C1 segment of cervical spinal cord (tissue), 14 donors: ENCODE measurements at regions not wholly inside any gene's neighbourhood (a gene's known extent, or its start where the extent isn't known, plus 50 kb on each side); places are given as distances from the start of the nearest gene placed in this dataset.

Source experiments
- DNase-seq, 14 donors: peaks; one replicate each; lab custom pipeline; 2025; lab: John Stamatoyannopoulos, UW

- no peak for DNase-seq
These were observed 568.5 kb upstream of the JAG1 start for GRCh38 chr20:11242320-11242719.

- DNase-seq = no peak
These were observed 571.6 kb upstream of the JAG1 start for GRCh38 chr20:11245431-11245830.

- DNase-seq = no peak
These were observed 572.5 kb upstream of the JAG1 start for GRCh38 chr20:11246251-11246775.

GRCh38 chr20:11247046-11248010, 573.5 kb upstream of the JAG1 start:
- peak in 1 of 14 donors; percentile 82 for DNase-seq

GRCh38 chr20:11248011-11248409, 574.2 kb upstream of the JAG1 start:
- DNase-seq = no peak

GRCh38 chr20:11248687-11249638, 575.2 kb upstream of the JAG1 start:
- peak in 5 of 14 donors; percentile 7 to 32 (median 20) for DNase-seq

- no peak for DNase-seq
These were observed 575.9 kb upstream of the JAG1 start for GRCh38 chr20:11249683-11250082.

GRCh38 chr20:11252447-11252846, 578.6 kb upstream of the JAG1 start:
- DNase-seq = no peak

- no peak for DNase-seq
These were observed 581.7 kb upstream of the JAG1 start for GRCh38 chr20:11255455-11255854.

GRCh38 chr20:11255860-11256259, 582.1 kb upstream of the JAG1 start:
- DNase-seq = no peak

- no peak for DNase-seq
These were observed 586.8 kb upstream of the JAG1 start for GRCh38 chr20:11260611-11261010.

GRCh38 chr20:11261533-11262000, 587.8 kb upstream of the JAG1 start:
- DNase-seq = no peak

GRCh38 chr20:11266571-11266970, 592.8 kb upstream of the JAG1 start:
- DNase-seq = no peak

- peak in 5 of 14 donors; percentile 15 to 76 (median 27) for DNase-seq
These were observed 593.4 kb upstream of the JAG1 start for GRCh38 chr20:11267131-11267761.

GRCh38 chr20:11267762-11268335, 594.0 kb upstream of the JAG1 start:
- DNase-seq = no peak

GRCh38 chr20:11270566-11270965, 596.8 kb upstream of the JAG1 start:
- no peak for DNase-seq

GRCh38 chr20:11271319-11271718, 597.5 kb upstream of the JAG1 start:
- peak in 1 of 14 donors; percentile 61 for DNase-seq

- DNase-seq = no peak
These were observed 598.3 kb upstream of the JAG1 start for GRCh38 chr20:11271920-11272594.

GRCh38 chr20:11274141-11274594, 600.4 kb upstream of the JAG1 start:
- DNase-seq = peak in 6 of 14 donors; percentile 5 to 58 (median 14)

GRCh38 chr20:11275740-11276139, 601.9 kb upstream of the JAG1 start:
- no peak for DNase-seq
